ENCODE measurements at regions not wholly inside any gene's neighbourhood (a gene's known extent, or its start where the extent isn't known, plus 50 kb on each side); places are given as distances from the start of the nearest gene placed in this dataset.

DNA sequence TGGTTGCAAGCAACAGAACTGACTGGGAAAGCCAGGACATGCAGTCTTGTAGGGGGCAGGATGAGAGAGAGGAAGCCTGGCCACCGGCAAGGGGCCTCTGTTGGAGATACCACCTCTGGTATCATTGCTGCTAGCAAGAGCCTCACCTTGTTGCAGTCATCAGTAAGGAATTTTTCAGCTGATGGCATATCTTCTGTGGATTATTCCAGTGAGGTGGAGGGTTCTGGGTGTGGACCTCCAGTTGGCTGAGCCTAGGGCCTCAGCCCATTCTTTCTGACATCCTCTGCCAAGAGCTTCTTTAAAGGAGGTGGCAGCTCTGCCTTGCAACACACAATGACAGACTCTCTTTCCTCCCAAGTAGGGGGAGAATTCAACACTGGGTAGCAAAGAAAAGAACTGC is 128.9 kb downstream of the AQP9 start:
- peaks cover 8% of the 10 kb centered on the region for H3K9me3 Mint-ChIP-seq (ENCODE audit: unreplicated experiment)
- ChIA-PET CTCF (interaction anchor here (0.5 to 0.9 kb wide), 2 partner anchors 66 to 330 kb away, joined by 3 read pairs; no protein-coding TSS in a partner anchor), POLR2A (interaction anchor here (0.6 to 1.2 kb wide), 4 partner anchors 39 to 504 kb away, joined by 3 to 5 read pairs (median 4); partner anchors contain the start of gene MINDY2)
- H3K27ac Mint-ChIP-seq (ENCODE audit: low read depth, unreplicated experiment) = no peak overlapping the region
- BruUV-seq (replicated peaks) = no TSS peak
- H3K4me1 Mint-ChIP-seq (ENCODE audit: insufficient read depth, unreplicated experiment) = peaks cover 11% of the 10 kb centered on the region
- H3K36me3 Mint-ChIP-seq (ENCODE audit: insufficient read depth, unreplicated experiment) = peaks cover 6% of the 10 kb centered on the region
- H3K4me3 Mint-ChIP-seq (ENCODE audit: unreplicated experiment) = no peak overlapping the region
- H3K27me3 Mint-ChIP-seq (ENCODE audit: insufficient read depth, unreplicated experiment) = no peaks in the 10 kb centered on the region
- TF ChIP-seq, protein P1, sequence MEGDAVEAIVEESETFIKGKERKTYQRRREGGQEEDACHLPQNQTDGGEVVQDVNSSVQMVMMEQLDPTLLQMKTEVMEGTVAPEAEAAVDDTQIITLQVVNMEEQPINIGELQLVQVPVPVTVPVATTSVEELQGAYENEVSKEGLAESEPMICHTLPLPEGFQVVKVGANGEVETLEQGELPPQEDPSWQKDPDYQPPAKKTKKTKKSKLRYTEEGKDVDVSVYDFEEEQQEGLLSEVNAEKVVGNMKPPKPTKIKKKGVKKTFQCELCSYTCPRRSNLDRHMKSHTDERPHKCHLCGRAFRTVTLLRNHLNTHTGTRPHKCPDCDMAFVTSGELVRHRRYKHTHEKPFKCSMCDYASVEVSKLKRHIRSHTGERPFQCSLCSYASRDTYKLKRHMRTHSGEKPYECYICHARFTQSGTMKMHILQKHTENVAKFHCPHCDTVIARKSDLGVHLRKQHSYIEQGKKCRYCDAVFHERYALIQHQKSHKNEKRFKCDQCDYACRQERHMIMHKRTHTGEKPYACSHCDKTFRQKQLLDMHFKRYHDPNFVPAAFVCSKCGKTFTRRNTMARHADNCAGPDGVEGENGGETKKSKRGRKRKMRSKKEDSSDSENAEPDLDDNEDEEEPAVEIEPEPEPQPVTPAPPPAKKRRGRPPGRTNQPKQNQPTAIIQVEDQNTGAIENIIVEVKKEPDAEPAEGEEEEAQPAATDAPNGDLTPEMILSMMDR (IDR thresholded peaks at IDR 0.05; ENCODE audit: unreplicated experiment) = no peak
- DNase-seq (ENCODE audit: unreplicated experiment) = no peak
- intact Hi-C loops (cut with micrococcal nuclease) = no loop called here

DNA sequence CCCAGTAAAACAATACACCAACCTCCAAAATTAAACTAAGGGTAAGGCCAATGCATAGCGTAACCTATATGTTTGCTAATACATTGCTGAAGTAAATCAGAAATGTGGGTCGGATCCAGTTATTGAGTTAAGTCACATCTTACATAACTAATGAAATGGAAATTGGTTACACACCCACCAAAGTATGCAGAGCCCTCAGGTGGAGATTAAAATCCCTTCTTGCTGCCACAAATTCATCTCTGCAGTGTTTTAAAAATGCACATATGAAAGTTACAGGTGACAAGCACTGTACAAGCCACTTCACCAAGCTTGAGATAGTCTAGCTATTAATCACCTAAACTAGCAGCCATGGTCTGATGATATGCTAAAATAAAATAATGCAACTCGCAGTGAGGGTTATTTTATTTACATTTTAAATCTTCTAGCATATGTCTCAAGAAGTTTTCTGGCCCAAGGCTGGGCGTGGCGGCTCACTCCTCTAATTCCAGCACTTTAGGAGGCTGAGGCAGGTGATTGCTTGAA is 130.6 kb downstream of the AQP9 start:
- ChIA-PET POLR2A (interaction anchor here (1.4 kb wide), 1 partner anchor 502 kb away, joined by 6 read pairs; the partner anchor contains the start of gene MINDY2), CTCF (interaction anchor here (0.6 to 1.7 kb wide), 16 partner anchors 10 to 882 kb away, joined by 3 to 10 read pairs (median 3); partner anchors contain the start of gene ADAM10)
- H3K36me3 Mint-ChIP-seq (ENCODE audit: insufficient read depth, unreplicated experiment) = peaks cover 6% of the 10 kb centered on the region
- H3K4me1 Mint-ChIP-seq (ENCODE audit: insufficient read depth, unreplicated experiment) = peaks cover 11% of the 10 kb centered on the region
- no TSS peak for BruUV-seq (replicated peaks)
- peaks cover 8% of the 10 kb centered on the region for H3K9me3 Mint-ChIP-seq (ENCODE audit: unreplicated experiment)
- no peak overlapping the region for H3K27ac Mint-ChIP-seq (ENCODE audit: low read depth, unreplicated experiment)
- no peak overlapping the region for H3K4me3 Mint-ChIP-seq (ENCODE audit: unreplicated experiment)
- TF ChIP-seq, protein P1 (IDR thresholded peaks at IDR 0.05; ENCODE audit: unreplicated experiment) = no peak
- intact Hi-C loops (cut with micrococcal nuclease) = no loop called here
- no peaks in the 10 kb centered on the region for H3K27me3 Mint-ChIP-seq (ENCODE audit: insufficient read depth, unreplicated experiment)
- DNase-seq (ENCODE audit: unreplicated experiment) = no peak

DNA sequence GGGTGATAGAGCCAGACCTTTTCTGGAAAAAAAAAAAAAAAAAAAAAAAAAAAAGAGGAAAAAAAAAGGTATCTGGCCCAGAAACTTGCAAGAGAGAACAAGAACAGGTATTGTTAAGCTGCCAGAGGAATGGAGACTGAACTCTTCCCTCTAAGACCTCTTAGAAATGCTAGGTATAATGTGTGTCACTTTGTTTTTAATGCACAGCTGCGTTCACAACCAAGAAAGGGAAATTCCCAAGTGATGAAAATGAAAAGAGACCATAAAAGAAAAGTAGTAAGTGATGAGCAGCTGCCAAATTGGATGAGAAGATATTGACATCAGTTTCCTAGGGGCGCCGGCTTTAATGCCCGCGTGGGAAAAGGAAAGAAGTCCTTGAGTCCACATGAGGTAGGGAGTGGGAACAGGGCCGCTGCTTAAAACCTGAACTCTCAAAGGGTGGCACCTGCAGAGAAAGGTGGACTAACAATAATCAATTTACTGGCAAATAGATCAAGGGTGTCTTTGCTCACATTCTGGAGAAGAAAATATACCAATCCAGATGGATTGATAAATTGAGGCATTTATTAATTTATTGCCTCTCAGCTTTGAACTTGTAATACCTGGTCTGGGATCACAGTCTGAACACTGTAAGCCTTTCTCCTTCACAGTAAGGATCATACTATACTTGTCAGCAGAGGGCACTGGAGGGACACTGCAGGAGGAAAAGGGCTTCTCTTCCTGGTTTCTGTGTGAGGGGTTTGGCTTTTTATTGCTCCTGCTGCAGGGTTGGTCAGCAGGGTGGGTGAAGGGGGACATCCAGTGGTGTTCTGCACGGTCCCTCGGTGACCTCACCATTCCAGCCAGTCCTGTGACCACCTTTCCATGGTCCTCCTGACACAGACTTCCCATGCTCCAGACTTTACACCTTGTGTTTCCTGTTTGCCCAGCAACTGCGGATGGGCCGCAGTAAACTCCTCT is 131.6 kb downstream of the AQP9 start:
- Mint-ChIP-seq H3K27ac (ENCODE audit: low read depth, unreplicated experiment) (peak overlapping the region; percentile 23), H3K9me3 (ENCODE audit: unreplicated experiment) (peaks cover 8% of the 10 kb centered on the region), H3K4me1 (ENCODE audit: insufficient read depth, unreplicated experiment) (peaks cover 11% of the 10 kb centered on the region), H3K27me3 (ENCODE audit: insufficient read depth, unreplicated experiment) (no peaks in the 10 kb centered on the region), H3K36me3 (ENCODE audit: insufficient read depth, unreplicated experiment) (peaks cover 6% of the 10 kb centered on the region), H3K4me3 (ENCODE audit: unreplicated experiment) (no peak overlapping the region)
- ChIA-PET CTCF (interaction anchor here (0.6 to 1.7 kb wide), 26 partner anchors 8 to 881 kb away, joined by 3 to 10 read pairs (median 3); no protein-coding TSS in a partner anchor), POLR2A (interaction anchor here (0.6 to 1.4 kb wide), 3 partner anchors 9 to 480 kb away, joined by 3 to 6 read pairs (median 3); partner anchors contain the start of gene ADAM10)
- no TSS peak for BruUV-seq (replicated peaks)
- DNase-seq (ENCODE audit: unreplicated experiment) = peak; percentile 61
- TF ChIP-seq, protein P1 (IDR thresholded peaks at IDR 0.05; ENCODE audit: unreplicated experiment) = peak; percentile 56
- intact Hi-C loops (cut with micrococcal nuclease) = loop anchor here (1.0 kb wide), 1 partner anchor 481 kb away; no protein-coding TSS in a partner anchor

DNA sequence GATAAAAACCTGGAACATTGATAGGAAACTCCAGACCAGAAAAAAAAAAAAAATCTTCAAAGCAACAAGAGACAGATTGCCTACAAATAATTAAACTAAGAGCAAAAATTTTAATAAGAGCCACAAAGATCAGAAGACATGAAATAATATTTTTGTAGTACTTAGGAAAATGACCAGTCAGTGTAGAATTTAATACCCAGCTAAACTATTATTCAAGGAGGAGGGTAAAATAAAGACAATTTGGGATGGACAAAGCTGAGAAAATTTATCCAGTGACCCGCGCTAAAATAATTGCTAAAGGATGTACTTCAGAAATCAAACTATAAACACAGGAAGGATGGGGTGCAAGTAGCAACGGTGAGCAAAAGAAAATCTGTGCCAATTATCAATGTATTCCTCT is 133.2 kb downstream of the AQP9 start:
- CTCF ChIA-PET = no interaction called here
- peaks cover 6% of the 10 kb centered on the region for H3K36me3 Mint-ChIP-seq (ENCODE audit: insufficient read depth, unreplicated experiment)
- TF ChIP-seq, protein P1 (IDR thresholded peaks at IDR 0.05; ENCODE audit: unreplicated experiment) = no peak
- peaks cover 8% of the 10 kb centered on the region for H3K9me3 Mint-ChIP-seq (ENCODE audit: unreplicated experiment)
- no TSS peak for BruUV-seq (replicated peaks)
- no peaks in the 10 kb centered on the region for H3K27me3 Mint-ChIP-seq (ENCODE audit: insufficient read depth, unreplicated experiment)
- DNase-seq (ENCODE audit: unreplicated experiment) = no peak
- H3K27ac Mint-ChIP-seq (ENCODE audit: low read depth, unreplicated experiment) = no peak overlapping the region
- H3K4me3 Mint-ChIP-seq (ENCODE audit: unreplicated experiment) = no peak overlapping the region
- POLR2A ChIA-PET = interaction anchor here (1.6 kb wide), 1 partner anchor 477 kb away, joined by 4 read pairs; no protein-coding TSS in a partner anchor
- intact Hi-C loops (cut with micrococcal nuclease) = no loop called here
- peaks cover 11% of the 10 kb centered on the region for H3K4me1 Mint-ChIP-seq (ENCODE audit: insufficient read depth, unreplicated experiment)
